Prostate gland (tissue), 2 donors: ENCODE measurements at regions not wholly inside any gene's neighbourhood (a gene's known extent, or its start where the extent isn't known, plus 50 kb on each side); places are given as distances from the start of the nearest gene placed in this dataset.

Experiments used
- DNase-seq: peaks from one replicate; pipeline ENCODE4 v3.0.0-alpha.2; 2019; ENCODE audit warnings: low spot score
- H3K27ac ChIP-seq, 2 donors: fragments of 200-600 bp; sonication (generic); 2 replicates each; pipeline ENCODE4 v1.5.1; 2017 to 2019
- H3K27me3 ChIP-seq: fragments of 200-600 bp; sonication (generic); replicated peaks from 2 replicates; pipeline ENCODE4 v1.5.1; 2019; ENCODE audit not compliant: insufficient read depth
- H3K36me3 ChIP-seq, 2 donors: fragments of 200-600 bp; sonication (generic); 1 replicate in 1 of 2; 2 replicates in 1 of 2; pipeline versions ENCODE4 v1.5.1 to v1.8.1; 2017 to 2019
- H3K4me1 ChIP-seq: fragments of 200-600 bp; sonication (generic); replicated peaks from 2 replicates; pipeline ENCODE4 v1.5.1; 2019
- H3K4me3 ChIP-seq, 2 donors: fragments of 200-600 bp; sonication (generic); 2 replicates each; pipeline ENCODE4 v1.5.1; 2017 to 2019
- H3K9me3 ChIP-seq: fragments of 200-600 bp; sonication (generic); 2 replicates; pipeline ENCODE4 v1.5.1; 2017
- POLR2A ChIP-seq: fragments of 450-650 bp; IDR thresholded peaks from one replicate; pipeline ENCODE4 v1.6.1; 2016; ENCODE audit warnings: antibody characterized with exemption, mild to moderate bottlenecking
- POLR2AphosphoS5 ChIP-seq: sonication (generic); formaldehyde crosslinking; IDR thresholded peaks from one replicate; pipeline ENCODE4 v1.6.1; 2017; ENCODE audit warnings: antibody characterized with exemption
- WGBS: methylation state at CpG from one replicate; pipeline ENCODE4 v1.1.5; 2018; 5-methylcytosine and 5-hydroxymethylcytosine counted together
- intact Hi-C: fragments of 100-400 bp; cut with DNase I; formaldehyde crosslinking; loops from one replicate; pipeline ENCODE4 v1.14.2; 2022
- TF ChIP-seq, protein P1 (sequence below), 4 experiments: fragments of 200-600 bp in 2 of 4; fragments of 450-650 bp in 2 of 4; sonication (generic) in 2 of 4; IDR thresholded peaks; 1 replicate in 3 of 4; 2 replicates in 1 of 4; pipeline ENCODE4 v1.5.1; 2016 to 2019; ENCODE audit warnings: antibody characterized with exemption in 4 of 4, mild to moderate bottlenecking in 2 of 4, moderate library complexity in 2 of 4

DNA sequence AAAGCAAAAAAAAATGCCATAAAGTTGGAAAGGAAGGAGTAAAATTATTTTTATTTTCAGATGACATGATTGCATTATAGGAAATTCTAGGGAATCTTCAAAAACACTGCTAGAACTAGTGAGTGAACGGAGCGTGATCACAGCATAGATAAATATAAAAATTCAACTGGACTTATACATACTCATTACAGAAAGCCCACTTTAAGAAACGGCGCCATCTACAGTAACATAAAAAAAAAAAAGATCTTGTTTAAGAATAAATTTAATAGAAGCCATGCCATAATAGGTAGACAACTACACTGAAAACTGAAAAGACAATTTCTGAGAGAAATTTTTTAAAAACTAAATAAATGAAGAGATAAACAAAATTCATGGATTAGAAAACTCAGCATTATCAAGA lies 623.1 kb upstream of the MGMT start:
- H3K4me3 ChIP-seq, result no peak overlapping the region
- no peaks in the 10 kb centered on the region for H3K4me1 ChIP-seq
- no peaks in the 10 kb centered on the region for H3K36me3 ChIP-seq
- TF ChIP-seq, protein P1, sequence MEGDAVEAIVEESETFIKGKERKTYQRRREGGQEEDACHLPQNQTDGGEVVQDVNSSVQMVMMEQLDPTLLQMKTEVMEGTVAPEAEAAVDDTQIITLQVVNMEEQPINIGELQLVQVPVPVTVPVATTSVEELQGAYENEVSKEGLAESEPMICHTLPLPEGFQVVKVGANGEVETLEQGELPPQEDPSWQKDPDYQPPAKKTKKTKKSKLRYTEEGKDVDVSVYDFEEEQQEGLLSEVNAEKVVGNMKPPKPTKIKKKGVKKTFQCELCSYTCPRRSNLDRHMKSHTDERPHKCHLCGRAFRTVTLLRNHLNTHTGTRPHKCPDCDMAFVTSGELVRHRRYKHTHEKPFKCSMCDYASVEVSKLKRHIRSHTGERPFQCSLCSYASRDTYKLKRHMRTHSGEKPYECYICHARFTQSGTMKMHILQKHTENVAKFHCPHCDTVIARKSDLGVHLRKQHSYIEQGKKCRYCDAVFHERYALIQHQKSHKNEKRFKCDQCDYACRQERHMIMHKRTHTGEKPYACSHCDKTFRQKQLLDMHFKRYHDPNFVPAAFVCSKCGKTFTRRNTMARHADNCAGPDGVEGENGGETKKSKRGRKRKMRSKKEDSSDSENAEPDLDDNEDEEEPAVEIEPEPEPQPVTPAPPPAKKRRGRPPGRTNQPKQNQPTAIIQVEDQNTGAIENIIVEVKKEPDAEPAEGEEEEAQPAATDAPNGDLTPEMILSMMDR (IDR thresholded peaks at IDR 0.05), result peak in 1 of 4 experiments; percentile 21
- TF ChIP-seq POLR2AphosphoS5, result no peak
- TF ChIP-seq POLR2A, result no peak
- no peaks in the 10 kb centered on the region for H3K27me3 ChIP-seq
- intact Hi-C loops, result no loop called here
- DNase-seq, result no peak
- H3K27ac ChIP-seq, result no peak overlapping the region
- no peaks in the 10 kb centered on the region for H3K9me3 ChIP-seq
- 32% methylated on average over 4 of the region's 4 CpGs for WGBS

DNA sequence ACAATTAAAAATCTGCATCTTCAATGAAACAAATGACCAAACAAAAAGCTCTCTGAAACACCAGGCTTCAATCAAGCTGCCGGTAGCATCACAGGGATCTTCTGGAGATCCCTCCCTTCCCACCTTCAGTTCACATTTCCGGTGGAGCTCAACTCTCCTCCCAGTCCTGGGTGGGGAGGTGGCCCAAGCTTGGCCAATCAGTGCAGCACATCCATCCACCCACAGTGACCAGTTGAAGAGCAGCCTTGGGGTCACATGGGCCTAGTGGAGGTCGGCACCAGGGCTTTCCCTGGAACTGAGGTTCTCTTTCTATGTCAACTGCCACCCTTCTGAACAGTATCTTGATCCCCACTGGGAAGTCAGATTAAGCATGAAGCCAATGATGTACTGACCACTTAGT lies 620.1 kb upstream of the MGMT start:
- Histone ChIP-seq H3K27ac (no peak overlapping the region), H3K36me3 (no peaks in the 10 kb centered on the region), H3K4me3 (no peak overlapping the region), H3K9me3 (no peaks in the 10 kb centered on the region), H3K4me1 (peaks cover 7% of the 10 kb centered on the region), H3K27me3 (no peaks in the 10 kb centered on the region)
- TF ChIP-seq, protein P1 (IDR thresholded peaks at IDR 0.05), result no peak
- no peak for TF ChIP-seq POLR2AphosphoS5
- no peak for TF ChIP-seq POLR2A
- DNase-seq, result no peak
- WGBS, result 97% methylated on average over 3 of the region's 3 CpGs
- intact Hi-C loops, result no loop called here

DNA sequence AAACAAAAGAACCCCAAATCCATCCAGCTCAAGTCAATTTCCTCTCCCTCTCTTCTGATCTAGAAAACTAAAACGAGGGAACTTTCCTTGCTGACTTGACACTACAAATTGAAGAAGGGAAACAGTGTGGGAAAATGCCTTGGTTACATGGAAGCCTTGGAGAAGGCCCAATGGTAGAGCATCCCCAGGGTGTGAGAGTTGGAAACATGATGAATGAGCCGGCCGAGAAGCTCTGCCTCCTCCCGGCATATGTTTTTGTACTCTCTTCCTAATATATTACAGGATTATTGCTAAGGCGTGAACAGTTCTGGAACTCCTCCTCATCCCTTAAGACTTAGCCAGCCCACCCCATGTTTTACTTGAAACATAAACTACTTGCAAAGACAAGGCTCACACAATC lies 618.2 kb upstream of the MGMT start:
- Histone ChIP-seq H3K27ac (no peak overlapping the region), H3K27me3 (no peaks in the 10 kb centered on the region), H3K9me3 (no peaks in the 10 kb centered on the region), H3K36me3 (no peaks in the 10 kb centered on the region), H3K4me1 (peaks cover 11% of the 10 kb centered on the region), H3K4me3 (no peak overlapping the region)
- no peak for DNase-seq
- WGBS, result 89% methylated on average over 5 of the region's 5 CpGs
- intact Hi-C loops, result no loop called here
- TF ChIP-seq, protein P1 (IDR thresholded peaks at IDR 0.05), result no peak
- TF ChIP-seq POLR2AphosphoS5, result no peak
- TF ChIP-seq POLR2A, result no peak

DNA sequence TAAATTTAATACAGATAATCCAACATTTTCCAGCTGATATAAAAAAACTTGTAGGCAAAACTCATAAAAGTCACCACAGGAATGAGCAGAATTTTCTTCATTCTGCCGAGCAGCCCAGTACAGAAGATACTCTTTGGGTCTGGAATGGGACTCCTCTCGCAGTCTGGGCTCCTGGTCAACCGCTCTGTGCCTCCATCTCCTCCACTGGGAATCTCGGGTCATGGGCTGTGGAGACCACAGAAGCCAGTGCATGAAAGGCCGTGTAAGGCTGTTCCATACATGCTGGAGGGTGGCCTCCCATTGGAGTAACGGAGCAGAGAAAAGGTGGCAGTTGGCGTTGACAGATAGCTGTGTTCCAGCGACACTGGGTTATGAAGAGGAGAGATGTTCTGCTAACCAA lies 616.4 kb upstream of the MGMT start:
- intact Hi-C loops, result no loop called here
- no peak for DNase-seq

DNA sequence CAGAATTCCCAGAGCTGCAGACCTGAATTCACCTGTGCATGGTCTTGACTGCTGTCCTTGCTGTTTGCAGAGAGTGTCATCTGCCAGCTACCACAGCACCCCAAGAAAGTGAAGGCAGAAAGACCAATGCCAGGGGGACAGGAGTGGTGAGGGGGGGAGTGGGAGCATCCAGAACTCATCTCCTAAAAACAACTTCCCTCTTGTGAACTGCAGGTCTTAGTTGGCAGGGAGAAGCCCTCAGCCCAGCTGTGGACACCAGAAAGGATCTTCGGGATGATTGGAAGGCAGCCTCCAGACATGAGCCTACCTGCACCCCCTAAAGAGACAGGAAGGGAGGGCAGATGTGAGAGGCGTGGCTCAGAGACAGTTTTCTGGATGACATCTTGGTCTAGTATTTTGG lies 615.8 kb upstream of the MGMT start:
- Histone ChIP-seq H3K4me3 (no peak overlapping the region), H3K4me1 (peaks cover 17% of the 10 kb centered on the region), H3K27me3 (no peaks in the 10 kb centered on the region), H3K27ac (peak overlapping the region; percentile 40 to 57), H3K9me3 (no peaks in the 10 kb centered on the region), H3K36me3 (no peaks in the 10 kb centered on the region)
- TF ChIP-seq, protein P1 (IDR thresholded peaks at IDR 0.05), result no peak
- TF ChIP-seq POLR2AphosphoS5 (no peak), POLR2A (no peak)
- 55% methylated on average over 2 of the region's 2 CpGs for WGBS
- intact Hi-C loops, result no loop called here
- DNase-seq, result no peak

More for the DNA sequence above, 616.4 kb upstream of the MGMT start:
- Histone ChIP-seq H3K9me3 (no peaks in the 10 kb centered on the region), H3K27me3 (no peaks in the 10 kb centered on the region), H3K4me3 (no peak overlapping the region), H3K4me1 (peaks cover 17% of the 10 kb centered on the region), H3K36me3 (no peaks in the 10 kb centered on the region), H3K27ac (no peak overlapping the region)
- WGBS, result 90% methylated on average over 8 of the region's 8 CpGs
- no peak for TF ChIP-seq POLR2AphosphoS5
- TF ChIP-seq, protein P1 (IDR thresholded peaks at IDR 0.05), result no peak
- TF ChIP-seq POLR2A, result no peak
